HG03378 (cell line): ENCODE measurements at regions not wholly inside any gene's neighbourhood (a gene's known extent, or its start where the extent isn't known, plus 50 kb on each side); places are given as distances from the start of the nearest gene placed in this dataset.
A peak's percentile ranks its signal among the peaks of the same experiment; 100 is the strongest.
"Not testable (repeated sequence)": the region's sequence is repeated elsewhere in the genome, so short reads cannot be mapped to it uniquely, and the experiment has no call there.

ENCODE experiments used
- ATAC-seq: cut with Tn5 transposase; IDR thresholded peaks from one replicate; pipeline ENCODE4 v1.9.1; 2021; ENCODE audit warnings: mild to moderate bottlenecking, moderate library complexity; ENCODE audit not compliant: unreplicated experiment

- ATAC-seq: no peak
Measured at GRCh38 chr12:28059668-28060067, 87.1 kb upstream of the PTHLH start.

GRCh38 chr12:28060871-28061270, 88.3 kb upstream of the PTHLH start:
- ATAC-seq: no peak

GRCh38 chr12:28063355-28063880, 90.9 kb upstream of the PTHLH start:
- no peak for ATAC-seq

GRCh38 chr12:28065374-28065773, 92.8 kb upstream of the PTHLH start:
- ATAC-seq: peak; percentile 35

GRCh38 chr12:28065889-28066630, 93.5 kb upstream of the PTHLH start:
- ATAC-seq: peak; percentile 39

- no peak for ATAC-seq
Measured at GRCh38 chr12:28066879-28067278, 94.3 kb upstream of the PTHLH start.

GRCh38 chr12:28068467-28068866, 95.9 kb upstream of the PTHLH start:
- ATAC-seq: no peak

- ATAC-seq: no peak
Measured at GRCh38 chr12:28079539-28079938, 107.0 kb upstream of the PTHLH start.

- ATAC-seq: no peak
Measured at GRCh38 chr12:28082096-28082495, 108.2 kb upstream of the CCDC91 start.

GRCh38 chr12:28083840-28084678, 106.2 kb upstream of the CCDC91 start:
- ATAC-seq: no peak

GRCh38 chr12:28086521-28087155, 103.6 kb upstream of the CCDC91 start:
- ATAC-seq: peak; percentile 81

- no peak for ATAC-seq
Measured at GRCh38 chr12:28088566-28089272, 101.5 kb upstream of the CCDC91 start.

GRCh38 chr12:28089338-28089737, 100.9 kb upstream of the CCDC91 start:
- ATAC-seq: no peak

GRCh38 chr12:28090835-28091234, 99.4 kb upstream of the CCDC91 start:
- ATAC-seq: no peak

- no peak for ATAC-seq
Measured at GRCh38 chr12:28092396-28092795, 97.9 kb upstream of the CCDC91 start.

GRCh38 chr12:28096649-28097048, 93.6 kb upstream of the CCDC91 start:
- ATAC-seq: no peak

- ATAC-seq: no peak
Measured at GRCh38 chr12:28097221-28097620, 93.0 kb upstream of the CCDC91 start.

GRCh38 chr12:28099245-28099644, 91.0 kb upstream of the CCDC91 start:
- ATAC-seq: not testable (repeated sequence)

GRCh38 chr12:28099871-28100270, 90.4 kb upstream of the CCDC91 start:
- ATAC-seq: no peak

GRCh38 chr12:28100717-28101116, 89.5 kb upstream of the CCDC91 start:
- ATAC-seq: no peak

- ATAC-seq: no peak
Measured at GRCh38 chr12:28104316-28104715, 85.9 kb upstream of the CCDC91 start.
